HepG2 (cell line): ENCODE measurements at regions not wholly inside any gene's neighbourhood (a gene's known extent, or its start where the extent isn't known, plus 50 kb on each side); places are given as distances from the start of the nearest gene placed in this dataset.

ENCODE experiments used
- ATF5 ChIP-seq: sonication (generic); formaldehyde crosslinking; IDR thresholded peaks from 2 replicates; pipeline ENCODE4 v1.4.0; 2020; ENCODE audit warnings: mild to moderate bottlenecking, low read depth, missing genetic modification reagents
- FOXK2 ChIP-seq: fragments of 450-650 bp; IDR thresholded peaks from 2 replicates; pipeline ENCODE4 v1.6.1; 2016
- GATAD2A ChIP-seq: IDR thresholded peaks from 2 replicates; pipeline ENCODE4 v1.6.1; 2016
- TF ChIP-seq, protein P1 (sequence below): sonication (generic); formaldehyde crosslinking; IDR thresholded peaks from 2 replicates; pipeline ENCODE4 v1.5.1; 2020; ENCODE audit warnings: missing genetic modification reagents, mild to moderate bottlenecking, borderline replicate concordance

- TF ChIP-seq GATAD2A (CRISPR knock-in tag) (no peak), ATF5 (no peak), FOXK2 (no peak)
- TF ChIP-seq, protein P1, sequence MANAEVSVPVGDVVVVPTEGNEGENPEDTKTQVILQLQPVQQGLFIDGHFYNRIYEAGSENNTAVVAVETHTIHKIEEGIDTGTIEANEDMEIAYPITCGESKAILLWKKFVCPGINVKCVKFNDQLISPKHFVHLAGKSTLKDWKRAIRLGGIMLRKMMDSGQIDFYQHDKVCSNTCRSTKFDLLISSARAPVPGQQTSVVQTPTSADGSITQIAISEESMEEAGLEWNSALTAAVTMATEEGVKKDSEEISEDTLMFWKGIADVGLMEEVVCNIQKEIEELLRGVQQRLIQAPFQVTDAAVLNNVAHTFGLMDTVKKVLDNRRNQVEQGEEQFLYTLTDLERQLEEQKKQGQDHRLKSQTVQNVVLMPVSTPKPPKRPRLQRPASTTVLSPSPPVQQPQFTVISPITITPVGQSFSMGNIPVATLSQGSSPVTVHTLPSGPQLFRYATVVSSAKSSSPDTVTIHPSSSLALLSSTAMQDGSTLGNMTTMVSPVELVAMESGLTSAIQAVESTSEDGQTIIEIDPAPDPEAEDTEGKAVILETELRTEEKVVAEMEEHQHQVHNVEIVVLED, result no peak
Observed at GRCh38 chr1:193846411-193846810, 660.0 kb upstream of the B3GALT2 start.
